CD4-positive, alpha-beta T cell treated with Interleukin-15 for 4 hours (primary cell): ENCODE measurements at regions not wholly inside any gene's neighbourhood (a gene's known extent, or its start where the extent isn't known, plus 50 kb on each side); places are given as distances from the start of the nearest gene placed in this dataset.
"Not testable (repeated sequence)": the region's sequence is repeated elsewhere in the genome, so short reads cannot be mapped to it uniquely, and the experiment has no call there.

Source experiments
- DNase-seq: peaks from one replicate; pipeline ENCODE4 v3.0.0-alpha.2; 2020; ENCODE audit warnings: low spot score

- DNase-seq, result no peak
Observed at GRCh38 chr5:25020454-25020853, 375.7 kb upstream of the CDH10 start.

GRCh38 chr5:25009063-25009462 is 364.3 kb upstream of the CDH10 start:
- DNase-seq, result no peak

GRCh38 chr5:25006734-25007133 is 362.0 kb upstream of the CDH10 start:
- no peak for DNase-seq

GRCh38 chr5:25006237-25006636 is 361.5 kb upstream of the CDH10 start:
- no peak for DNase-seq

GRCh38 chr5:25005431-25005830 is 360.7 kb upstream of the CDH10 start:
- no peak for DNase-seq

DNA sequence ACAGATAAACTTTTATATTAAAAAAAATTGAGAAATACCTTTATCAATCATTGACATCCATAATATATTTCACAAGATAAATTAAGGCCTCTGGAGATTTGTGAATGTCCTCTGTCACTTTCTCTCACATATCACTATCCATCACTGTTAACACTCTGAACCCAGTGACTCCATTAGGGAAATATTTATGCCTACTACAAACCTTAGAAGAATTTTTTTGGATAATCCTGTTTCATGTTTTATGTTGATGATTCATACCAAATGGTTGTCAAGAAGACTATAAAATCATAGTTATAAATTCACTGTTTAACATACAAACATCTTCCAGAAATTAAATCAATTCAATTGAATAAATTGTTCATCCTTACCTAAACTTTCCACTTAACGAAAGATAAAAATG is 357.6 kb upstream of the CDH10 start:
- no peak for DNase-seq

DNA sequence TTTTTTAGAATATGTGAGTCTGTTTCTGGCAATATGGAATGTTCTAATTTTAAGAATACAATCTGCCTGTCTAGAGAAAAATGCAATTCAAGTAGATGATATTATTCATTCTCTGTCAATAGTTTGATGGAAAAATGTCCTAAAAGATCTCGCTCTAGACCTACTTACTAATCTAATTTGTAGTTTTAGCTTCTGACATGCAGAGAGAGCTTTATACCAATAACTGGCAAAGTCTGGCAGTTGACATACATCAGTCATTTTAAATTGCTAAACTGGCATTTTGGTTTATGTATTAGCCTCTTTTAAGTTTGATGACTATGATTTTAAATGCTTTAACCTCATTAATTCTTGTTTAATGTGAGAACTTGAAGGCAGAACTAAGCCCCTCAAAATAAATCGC is 355.0 kb upstream of the CDH10 start:
- DNase-seq, result no peak

DNA sequence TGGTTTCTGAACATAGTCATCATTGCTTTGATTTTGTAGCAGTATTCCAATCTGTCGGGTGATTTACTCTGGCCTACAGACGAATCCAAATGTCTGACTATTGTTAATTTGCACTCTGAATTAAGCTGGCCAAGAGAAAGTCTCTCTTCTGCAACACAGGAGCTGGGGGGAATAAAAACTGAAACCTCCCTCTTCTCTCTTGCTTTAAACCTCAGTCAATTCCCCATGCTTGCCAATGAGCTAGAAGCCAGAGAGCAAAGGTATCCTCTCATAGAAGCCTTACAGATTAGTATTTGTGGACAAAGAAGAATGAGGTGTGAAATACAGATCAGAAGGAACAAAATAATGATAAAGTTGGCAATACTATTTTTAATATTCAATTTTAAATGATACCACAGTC is 353.9 kb upstream of the CDH10 start:
- DNase-seq, result no peak

GRCh38 chr5:24986326-24986725 is 341.5 kb upstream of the CDH10 start:
- DNase-seq, result no peak

DNA sequence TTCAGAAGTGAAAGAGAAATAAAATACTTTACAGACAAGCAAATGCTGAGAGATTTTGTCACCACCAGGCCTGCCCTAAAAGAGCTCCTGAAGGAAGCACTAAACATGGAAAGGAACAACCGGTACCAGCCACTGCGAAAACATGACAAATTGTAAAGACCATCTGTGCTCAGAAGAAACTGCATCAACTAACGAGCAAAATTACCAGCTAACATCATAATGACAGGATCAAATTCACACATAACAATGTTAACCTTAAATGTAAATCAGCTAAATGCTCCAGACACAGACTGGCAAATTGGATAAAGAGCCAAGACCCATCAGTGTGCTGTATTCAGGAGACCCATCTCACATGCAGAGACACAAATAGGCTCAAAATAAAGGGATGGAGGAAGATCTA is 333.8 kb upstream of the CDH10 start:
- DNase-seq, result not testable (repeated sequence)

DNA sequence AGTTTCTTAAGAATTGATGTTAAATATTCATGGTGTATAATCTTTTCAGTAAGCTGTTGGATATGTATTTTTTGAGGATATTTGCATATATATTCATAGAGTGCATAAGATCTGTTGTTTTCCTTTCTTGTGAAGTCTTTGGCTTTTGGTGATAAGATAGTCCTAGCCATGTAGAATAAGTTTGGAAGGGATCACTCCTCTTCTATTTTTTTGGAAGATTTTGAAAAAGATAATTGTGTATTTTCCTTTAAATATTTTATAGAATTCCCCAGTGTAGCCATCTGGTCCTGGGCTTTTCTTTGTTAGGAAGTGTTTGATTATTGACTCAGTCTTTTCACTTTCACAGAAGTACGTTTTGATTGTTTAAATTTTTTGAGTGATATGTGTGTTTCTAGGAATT is 318.8 kb upstream of the CDH10 start:
- no peak for DNase-seq

DNA sequence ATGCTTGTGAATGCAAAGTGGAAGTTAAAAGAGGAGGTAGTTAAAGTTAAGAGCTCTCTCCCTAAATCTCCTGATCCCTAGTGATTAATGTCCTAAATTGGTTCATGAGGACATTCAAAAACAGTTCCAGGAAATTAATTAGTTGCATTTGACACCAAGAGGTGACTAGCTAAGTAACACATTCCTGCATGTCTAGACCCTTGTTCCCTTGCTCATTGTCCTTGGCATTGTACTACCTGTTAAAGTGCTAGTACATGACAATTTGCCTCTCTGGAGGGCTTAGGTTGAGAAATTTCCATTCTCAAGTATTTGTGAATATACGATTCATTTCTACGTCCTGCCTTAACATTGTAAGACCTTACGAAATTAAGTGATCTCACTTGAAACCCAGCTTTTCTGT is 278.6 kb upstream of the CDH10 start:
- no peak for DNase-seq

GRCh38 chr5:24918676-24919075 is 273.9 kb upstream of the CDH10 start:
- no peak for DNase-seq

DNA sequence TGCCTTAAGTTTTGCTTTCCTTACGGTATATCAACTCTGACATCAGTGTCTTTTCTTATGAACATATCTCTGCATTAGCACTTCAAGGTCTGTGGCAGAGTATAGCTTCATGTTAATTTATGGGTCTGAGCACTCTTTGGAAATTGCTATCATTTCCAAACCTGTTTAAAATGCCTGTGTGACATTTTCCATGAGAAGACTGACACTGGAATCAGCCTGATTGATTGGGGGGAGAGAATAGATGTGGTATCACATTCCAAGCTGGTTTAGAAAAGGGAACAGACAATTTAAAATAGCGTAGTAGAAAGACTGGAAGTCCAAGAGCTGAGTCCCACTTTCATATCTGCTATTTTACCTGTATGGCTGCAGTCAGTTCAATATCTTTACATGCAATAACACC is 272.1 kb upstream of the CDH10 start:
- DNase-seq, result no peak

GRCh38 chr5:24909210-24909609 is 264.4 kb upstream of the CDH10 start:
- DNase-seq, result no peak

GRCh38 chr5:24906689-24907088 is 261.9 kb upstream of the CDH10 start:
- DNase-seq, result no peak

GRCh38 chr5:24904981-24905517 is 260.3 kb upstream of the CDH10 start:
- no peak for DNase-seq

- no peak for DNase-seq
Observed at GRCh38 chr5:24899180-24899579, 254.4 kb upstream of the CDH10 start.

DNA sequence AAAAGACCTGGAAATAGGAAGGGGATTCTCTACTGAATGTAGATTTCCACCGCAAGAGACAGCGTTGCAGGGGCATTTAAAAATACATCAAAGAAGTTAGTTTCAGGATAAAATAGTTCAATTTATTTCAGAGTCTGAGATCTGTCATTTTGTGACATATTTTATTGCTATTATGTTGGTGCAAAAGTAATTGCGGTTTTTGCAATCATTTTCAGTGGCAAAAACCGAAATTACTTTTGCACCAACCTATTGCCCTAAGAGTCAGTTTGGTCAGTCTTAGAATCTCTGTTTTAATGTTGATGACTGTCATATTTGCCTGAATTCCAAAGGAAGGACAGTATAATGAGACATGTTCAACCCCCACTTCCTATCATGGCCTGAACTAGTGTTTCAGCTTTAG is 219.5 kb upstream of the CDH10 start:
- no peak for DNase-seq

- DNase-seq, result no peak
Observed at GRCh38 chr5:24862117-24862516, 217.3 kb upstream of the CDH10 start.

- no peak for DNase-seq
Observed at GRCh38 chr5:24855485-24855884, 210.7 kb upstream of the CDH10 start.

DNA sequence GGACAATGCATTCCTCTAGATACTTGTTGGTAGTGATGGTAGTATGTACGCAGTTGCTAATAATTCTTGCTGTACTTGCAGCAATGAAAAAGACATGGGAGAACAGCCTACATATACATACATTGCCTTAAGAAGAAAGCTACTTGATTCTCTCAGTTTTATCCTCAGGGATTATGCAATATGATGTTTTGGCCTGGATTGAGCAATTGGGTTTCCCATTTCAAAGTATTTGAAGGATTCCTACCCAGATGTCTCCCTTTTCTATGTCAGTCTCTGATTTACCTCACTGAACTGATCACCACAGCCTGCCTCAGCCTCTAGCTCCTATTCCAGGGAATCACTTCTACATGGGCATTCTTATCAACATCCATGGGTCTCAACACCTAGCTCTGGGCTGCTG is 210.1 kb upstream of the CDH10 start:
- no peak for DNase-seq

DNA sequence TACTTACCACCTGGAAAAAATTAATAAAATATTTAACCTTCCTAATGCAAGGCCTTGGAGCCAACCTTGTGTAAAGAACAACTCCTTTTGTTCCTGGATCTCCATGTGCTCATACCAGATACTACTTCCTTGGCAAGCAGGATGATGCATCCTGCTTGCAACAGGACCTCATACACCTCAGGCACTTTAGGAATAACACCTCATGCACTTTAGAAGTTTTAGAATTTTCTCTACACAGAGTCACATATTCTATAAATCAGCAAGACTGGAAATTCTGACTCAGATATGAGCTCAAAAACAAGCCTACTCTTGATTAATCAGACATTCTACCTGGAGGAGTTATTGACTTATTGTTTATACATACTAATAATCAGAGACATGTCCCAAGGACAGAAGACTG is 209.6 kb upstream of the CDH10 start:
- DNase-seq, result no peak

DNA sequence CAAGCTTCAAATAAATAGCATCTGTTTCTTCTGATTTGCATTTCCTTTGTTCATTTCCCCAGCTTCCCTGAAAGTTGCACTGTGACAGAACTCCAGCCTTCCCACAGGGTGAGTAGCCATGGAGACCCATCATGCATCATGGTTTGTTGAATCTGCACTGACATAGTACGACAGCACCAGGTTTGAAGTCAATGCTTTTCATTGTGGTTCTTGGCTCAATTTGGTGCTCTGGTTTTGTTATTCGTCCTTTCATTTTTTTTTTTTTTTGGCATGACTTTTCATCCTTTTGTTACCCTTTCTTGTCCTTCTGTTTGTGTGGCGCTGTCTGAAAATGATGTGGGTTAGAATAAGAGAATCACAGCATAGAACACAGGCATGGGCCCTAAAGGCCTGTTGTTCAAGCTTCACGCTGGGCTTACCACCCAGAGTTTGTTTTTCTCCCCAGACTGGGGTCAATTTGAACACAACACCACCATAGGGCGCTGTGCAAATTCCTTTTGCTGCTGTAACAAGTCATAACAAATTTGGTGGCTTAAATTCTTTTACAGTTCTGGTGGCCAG is 206.2 kb upstream of the CDH10 start:
- DNase-seq, result no peak

DNA sequence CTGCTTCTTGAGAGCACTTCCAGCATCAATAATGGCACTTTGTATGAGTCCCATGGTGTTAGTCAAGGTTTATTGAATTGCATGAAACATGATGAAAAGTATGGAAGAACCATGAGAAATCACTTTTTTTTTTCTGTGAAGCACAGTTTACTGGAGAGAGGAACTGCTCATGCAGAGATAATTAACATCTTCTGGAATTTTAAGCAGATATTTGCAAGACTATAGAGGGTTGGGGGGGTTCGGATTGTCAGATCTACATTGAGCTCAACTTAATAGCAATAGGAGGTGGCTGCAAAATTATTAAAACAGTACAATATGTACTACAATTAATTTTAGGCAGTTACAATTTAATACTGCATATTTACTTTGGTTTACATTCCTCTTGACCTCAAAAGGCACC is 204.4 kb upstream of the CDH10 start:
- no peak for DNase-seq
